NT2/D1 (cell line): ENCODE measurements at regions not wholly inside any gene's neighbourhood (a gene's known extent, or its start where the extent isn't known, plus 50 kb on each side); places are given as distances from the start of the nearest gene placed in this dataset.

Source experiments
- SUZ12 ChIP-seq: IDR thresholded peaks from 2 replicates; pipeline ENCODE4 v1.6.1; 2011; ENCODE audit not compliant: insufficient read length, insufficient read depth; ENCODE audit errors: extremely low read depth
- YY1 ChIP-seq: IDR thresholded peaks from 2 replicates; pipeline ENCODE4 v1.6.1; 2011; ENCODE audit not compliant: insufficient read length, insufficient read depth
- ZNF274 ChIP-seq: IDR thresholded peaks from 2 replicates; pipeline ENCODE4 v1.6.1; 2011; ENCODE audit warnings: mild to moderate bottlenecking, low read depth, low read length

DNA sequence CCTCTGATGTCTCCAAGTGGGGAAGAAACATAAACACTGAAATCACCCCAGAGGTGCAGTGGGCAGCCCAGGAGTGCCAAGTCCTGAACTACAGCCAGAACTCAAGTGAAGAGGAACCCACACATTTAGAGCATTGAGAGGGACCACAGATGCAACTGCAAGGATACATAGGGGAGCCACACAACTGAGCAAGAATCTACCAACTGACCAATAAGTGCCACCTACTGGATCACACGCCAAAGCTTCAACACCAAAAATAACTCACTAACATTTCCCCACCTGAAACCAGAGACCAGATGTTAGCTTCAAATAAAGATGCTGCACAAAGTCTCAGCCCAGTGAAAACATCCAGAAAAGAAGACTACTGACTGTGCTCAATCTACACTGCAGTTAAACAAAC, 276.7 kb upstream of the GRIA3 start:
- TF ChIP-seq ZNF274 (no peak), YY1 (no peak), SUZ12 (no peak)
